Fibroblast of the aortic adventitia (primary cell): ENCODE measurements at regions not wholly inside any gene's neighbourhood (a gene's known extent, or its start where the extent isn't known, plus 50 kb on each side); places are given as distances from the start of the nearest gene placed in this dataset.

Experiments used
- DNase-seq: peaks from one replicate; pipeline ENCODE4 v3.0.0-alpha.2; 2010; ENCODE audit warnings: low read depth
- H3K4me3 ChIP-seq: 2 replicates; pipeline ENCODE4 v1.5.1; 2011; ENCODE audit warnings: low read depth, mild to moderate bottlenecking, control low read depth, low read length, moderate library complexity
- CTCF ChIP-seq: IDR thresholded peaks from 2 replicates; pipeline ENCODE4 v1.5.1; 2011; ENCODE audit warnings: mild to moderate bottlenecking, low read length, control low read depth, inconsistent platforms; ENCODE audit not compliant: insufficient read depth

GRCh38 chr16:14353340-14353739 lies 276.7 kb downstream of the PARN start:
- no peak for DNase-seq
- H3K4me3 ChIP-seq: no peak overlapping the region
- no peak for TF ChIP-seq CTCF

GRCh38 chr16:14351647-14352046 lies 278.4 kb downstream of the PARN start:
- no peak for DNase-seq
- no peak for TF ChIP-seq CTCF
- no peak overlapping the region for H3K4me3 ChIP-seq

GRCh38 chr16:14350626-14351025 lies 279.4 kb downstream of the PARN start:
- TF ChIP-seq CTCF: no peak
- H3K4me3 ChIP-seq: no peak overlapping the region
- peak; percentile 11 for DNase-seq

- no peak overlapping the region for H3K4me3 ChIP-seq
- no peak for DNase-seq
- no peak for TF ChIP-seq CTCF
Measured at GRCh38 chr16:14350081-14350480, 279.0 kb downstream of the MRTFB start.

- H3K4me3 ChIP-seq: no peak overlapping the region
- no peak for TF ChIP-seq CTCF
- DNase-seq: no peak
Measured at GRCh38 chr16:14347706-14348105, 276.6 kb downstream of the MRTFB start.

- no peak overlapping the region for H3K4me3 ChIP-seq
- TF ChIP-seq CTCF: no peak
- DNase-seq: no peak
Measured at GRCh38 chr16:14346278-14347142, 275.4 kb downstream of the MRTFB start.
